Glutamatergic neuron (in vitro differentiated cells): ENCODE measurements at regions not wholly inside any gene's neighbourhood (a gene's known extent, or its start where the extent isn't known, plus 50 kb on each side); places are given as distances from the start of the nearest gene placed in this dataset.

Experiments used
- DNase-seq: peaks from one replicate; pipeline ENCODE4 v3.0.0; 2022
- H3K27ac Mint-ChIP-seq: one replicate; pipeline ENCODE4 v1.8.0; 2020; ENCODE audit warnings: mild to moderate bottlenecking, mixed read lengths, inconsistent platforms; ENCODE audit not compliant: unreplicated experiment
- H3K27me3 Mint-ChIP-seq: one replicate; pipeline ENCODE4 v1.8.0; 2020; ENCODE audit warnings: mild to moderate bottlenecking, moderate library complexity, mixed read lengths, inconsistent platforms; ENCODE audit not compliant: unreplicated experiment
- H3K36me3 Mint-ChIP-seq: one replicate; pipeline ENCODE4 v1.8.0; 2020; ENCODE audit warnings: mild to moderate bottlenecking, mixed read lengths, inconsistent platforms; ENCODE audit not compliant: unreplicated experiment
- H3K4me1 Mint-ChIP-seq: one replicate; pipeline ENCODE4 v1.8.0; 2020; ENCODE audit warnings: mild to moderate bottlenecking, low read depth, mixed read lengths, inconsistent platforms; ENCODE audit not compliant: unreplicated experiment
- H3K4me3 Mint-ChIP-seq: one replicate; pipeline ENCODE4 v1.8.0; 2020; ENCODE audit warnings: mild to moderate bottlenecking, mixed read lengths, inconsistent platforms; ENCODE audit not compliant: unreplicated experiment
- H3K9me3 Mint-ChIP-seq: one replicate; pipeline ENCODE4 v1.8.0; 2020; ENCODE audit warnings: mild to moderate bottlenecking, moderate library complexity, mixed read lengths, inconsistent platforms; ENCODE audit not compliant: unreplicated experiment
- CTCF ChIP-seq: fragments of 200-600 bp; sonication (generic); IDR thresholded peaks from one replicate; pipeline ENCODE4 v1.5.0; 2021; ENCODE audit not compliant: partially characterized antibody, unreplicated experiment

DNA sequence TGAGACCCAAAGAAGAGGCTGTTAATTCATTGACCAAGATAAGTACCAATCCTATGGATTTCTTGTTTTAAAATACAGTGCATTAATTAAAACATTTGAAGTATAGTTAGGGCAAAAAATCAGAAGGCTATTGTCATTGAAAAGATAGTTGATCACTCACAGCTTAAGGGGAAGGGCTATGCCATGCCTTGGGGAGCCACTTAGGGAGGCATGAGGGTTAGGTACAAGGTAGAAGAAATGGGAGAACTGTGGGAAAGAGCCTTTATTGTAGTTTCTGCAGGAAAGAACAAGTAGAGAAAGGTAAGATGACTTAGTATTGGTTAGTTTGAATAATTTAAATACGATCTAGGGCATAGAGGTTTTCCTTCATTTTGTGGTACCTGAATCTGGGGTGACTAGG, 1285.5 kb upstream of the TMEFF2 start:
- H3K4me3 Mint-ChIP-seq = no peak overlapping the region
- H3K27ac Mint-ChIP-seq = no peak overlapping the region
- no peaks in the 10 kb centered on the region for H3K36me3 Mint-ChIP-seq
- DNase-seq = no peak
- no peaks in the 10 kb centered on the region for H3K27me3 Mint-ChIP-seq
- no peak for TF ChIP-seq CTCF
- H3K4me1 Mint-ChIP-seq = no peaks in the 10 kb centered on the region
- H3K9me3 Mint-ChIP-seq = no peaks in the 10 kb centered on the region

DNA sequence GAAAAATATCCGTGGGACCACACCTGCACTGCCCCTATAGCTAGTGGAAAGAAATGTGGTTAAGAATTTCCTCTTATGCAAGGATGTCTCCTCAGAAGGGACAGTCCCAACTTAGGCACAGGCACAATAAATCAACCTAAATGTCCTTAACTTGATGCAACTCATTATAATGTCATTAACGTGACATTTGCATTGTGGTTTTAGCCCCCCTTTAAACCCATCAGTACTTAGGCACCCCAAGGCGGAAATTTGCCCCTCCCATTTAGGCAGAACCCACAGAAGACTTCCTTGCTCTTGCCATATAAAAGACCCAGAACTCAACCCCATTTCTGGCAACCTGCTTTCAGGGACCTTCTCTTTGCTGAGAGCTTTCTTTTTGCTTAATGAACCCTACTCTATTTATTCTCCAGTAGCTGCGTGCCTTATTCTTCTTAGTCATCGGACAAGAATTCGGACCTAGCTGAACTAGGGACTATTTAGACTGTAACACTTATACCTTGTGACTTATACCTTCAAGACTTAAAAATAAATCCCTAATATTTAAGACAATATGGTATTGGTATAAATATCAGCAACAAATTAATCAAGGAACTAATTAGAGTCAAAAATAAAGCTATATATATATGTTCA, 1281.6 kb upstream of the TMEFF2 start:
- Mint-ChIP-seq H3K9me3 (no peaks in the 10 kb centered on the region), H3K36me3 (no peaks in the 10 kb centered on the region), H3K27ac (no peak overlapping the region), H3K4me1 (no peaks in the 10 kb centered on the region), H3K27me3 (no peaks in the 10 kb centered on the region), H3K4me3 (no peak overlapping the region)
- DNase-seq = no peak
- TF ChIP-seq CTCF = no peak

DNA sequence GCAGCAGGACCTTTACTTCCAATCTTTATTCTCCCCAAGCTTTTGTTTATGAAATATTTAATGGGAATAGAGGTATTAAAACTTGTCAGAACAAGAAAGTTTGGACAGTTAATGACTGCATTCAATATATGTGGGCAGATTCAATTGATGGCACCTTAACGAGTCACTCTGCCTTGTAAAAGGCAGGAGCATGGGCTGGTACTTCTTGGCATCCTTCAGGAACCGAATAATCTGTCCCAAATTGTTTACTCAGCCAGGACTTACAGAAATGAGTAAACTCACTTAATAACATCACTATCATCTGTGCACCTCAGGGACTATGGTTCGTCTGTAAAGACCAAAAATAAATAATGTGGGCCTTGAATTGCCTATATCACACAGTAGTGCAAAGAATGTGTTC, 1280.3 kb upstream of the TMEFF2 start:
- Mint-ChIP-seq H3K9me3 (no peaks in the 10 kb centered on the region), H3K4me3 (no peak overlapping the region), H3K36me3 (no peaks in the 10 kb centered on the region), H3K27ac (no peak overlapping the region), H3K27me3 (no peaks in the 10 kb centered on the region), H3K4me1 (no peaks in the 10 kb centered on the region)
- TF ChIP-seq CTCF = no peak
- no peak for DNase-seq

GRCh38 chr2:193469251-193469650, 1274.5 kb upstream of the TMEFF2 start:
- no peak for DNase-seq
- Mint-ChIP-seq H3K4me1 (no peaks in the 10 kb centered on the region), H3K4me3 (no peak overlapping the region), H3K9me3 (no peaks in the 10 kb centered on the region), H3K27me3 (no peaks in the 10 kb centered on the region), H3K36me3 (no peaks in the 10 kb centered on the region), H3K27ac (no peak overlapping the region)
- no peak for TF ChIP-seq CTCF

DNA sequence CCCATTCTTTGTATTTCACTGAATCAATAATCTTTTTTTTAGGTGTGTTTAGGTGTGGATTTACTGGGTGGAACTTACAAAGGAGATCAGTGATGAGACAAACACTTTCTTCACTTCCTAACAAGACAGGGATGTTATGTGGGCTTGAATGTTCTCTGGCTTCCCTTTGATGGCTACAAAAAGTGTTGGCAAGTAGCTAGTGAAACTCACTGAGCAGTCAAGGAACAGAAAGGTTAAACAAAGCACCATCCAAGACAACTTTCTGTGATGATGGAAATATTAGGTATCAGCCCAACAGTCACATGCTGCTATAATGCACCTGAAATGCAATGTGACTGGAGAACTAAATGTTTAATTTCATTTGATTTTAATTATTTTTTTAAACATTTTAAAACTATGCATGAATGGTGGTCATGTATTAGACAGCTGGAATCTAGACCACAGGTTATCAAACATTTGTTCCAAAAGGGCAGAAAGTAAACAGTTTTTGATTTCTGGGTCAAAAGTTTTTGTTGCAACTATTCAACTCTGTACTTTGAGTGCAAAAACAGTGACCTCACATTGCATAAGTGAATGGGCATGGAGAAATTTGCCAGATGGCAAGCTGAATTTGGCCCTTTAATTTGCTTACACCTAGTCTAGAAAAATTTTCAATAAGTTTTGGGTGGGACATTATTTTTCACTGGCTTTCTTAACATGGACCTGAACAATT, 1272.7 kb upstream of the TMEFF2 start:
- Mint-ChIP-seq H3K4me1 (no peaks in the 10 kb centered on the region), H3K27me3 (no peaks in the 10 kb centered on the region), H3K9me3 (no peaks in the 10 kb centered on the region), H3K36me3 (no peaks in the 10 kb centered on the region), H3K4me3 (no peak overlapping the region), H3K27ac (no peak overlapping the region)
- no peak for DNase-seq
- TF ChIP-seq CTCF = no peak
